ENCODE measurements at regions not wholly inside any gene's neighbourhood (a gene's known extent, or its start where the extent isn't known, plus 50 kb on each side); places are given as distances from the start of the nearest gene placed in this dataset.

- TF ChIP-seq, protein P1, sequence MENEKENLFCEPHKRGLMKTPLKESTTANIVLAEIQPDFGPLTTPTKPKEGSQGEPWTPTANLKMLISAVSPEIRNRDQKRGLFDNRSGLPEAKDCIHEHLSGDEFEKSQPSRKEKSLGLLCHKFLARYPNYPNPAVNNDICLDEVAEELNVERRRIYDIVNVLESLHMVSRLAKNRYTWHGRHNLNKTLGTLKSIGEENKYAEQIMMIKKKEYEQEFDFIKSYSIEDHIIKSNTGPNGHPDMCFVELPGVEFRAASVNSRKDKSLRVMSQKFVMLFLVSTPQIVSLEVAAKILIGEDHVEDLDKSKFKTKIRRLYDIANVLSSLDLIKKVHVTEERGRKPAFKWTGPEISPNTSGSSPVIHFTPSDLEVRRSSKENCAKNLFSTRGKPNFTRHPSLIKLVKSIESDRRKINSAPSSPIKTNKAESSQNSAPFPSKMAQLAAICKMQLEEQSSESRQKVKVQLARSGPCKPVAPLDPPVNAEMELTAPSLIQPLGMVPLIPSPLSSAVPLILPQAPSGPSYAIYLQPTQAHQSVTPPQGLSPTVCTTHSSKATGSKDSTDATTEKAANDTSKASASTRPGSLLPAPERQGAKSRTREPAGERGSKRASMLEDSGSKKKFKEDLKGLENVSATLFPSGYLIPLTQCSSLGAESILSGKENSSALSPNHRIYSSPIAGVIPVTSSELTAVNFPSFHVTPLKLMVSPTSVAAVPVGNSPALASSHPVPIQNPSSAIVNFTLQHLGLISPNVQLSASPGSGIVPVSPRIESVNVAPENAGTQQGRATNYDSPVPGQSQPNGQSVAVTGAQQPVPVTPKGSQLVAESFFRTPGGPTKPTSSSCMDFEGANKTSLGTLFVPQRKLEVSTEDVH (IDR thresholded peaks at IDR 0.05; ENCODE audit: low read depth, partially characterized antibody), result no peak
- no peak for TF ChIP-seq ZBED1 (IDR thresholded peaks at IDR 0.05; ENCODE audit: borderline replicate concordance)
- TF ChIP-seq SPI1 (IDR thresholded peaks at IDR 0.05; ENCODE audit: borderline replicate concordance, insufficient read depth, low read depth, low read length), result no peak
- TF ChIP-seq IRF4 (IDR thresholded peaks at IDR 0.05; ENCODE audit: low read depth, low read length), result no peak
Observed at GRCh38 chr6:114783783-114784182, 441.0 kb upstream of the HS3ST5 start (continued).

DNA sequence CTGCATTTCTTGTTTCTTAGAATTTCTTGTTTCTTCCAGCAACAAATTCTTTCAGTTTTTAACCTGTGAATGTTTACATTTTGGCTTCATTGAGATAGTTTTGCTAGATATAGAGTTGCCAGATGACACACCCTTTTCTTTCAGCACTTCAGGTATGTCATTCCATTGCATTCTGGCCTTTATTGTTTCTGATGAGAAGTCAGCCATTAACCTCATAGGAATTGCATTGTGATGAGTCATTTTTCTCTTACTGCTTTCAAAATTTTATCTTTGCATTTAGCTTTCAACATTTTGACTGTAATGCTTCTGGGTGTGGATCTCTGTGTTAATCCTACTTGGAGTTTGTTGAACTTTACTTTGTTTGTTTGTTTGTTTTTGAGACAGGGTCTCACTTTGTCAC lies 440.3 kb upstream of the HS3ST5 start:
- RAD21 ChIA-PET (ENCODE audit: unreplicated experiment), result no interaction called here
- no peak for ATAC-seq
- in situ Hi-C loops (cut with MboI), result no loop called here

More for the DNA sequence above, 440.3 kb upstream of the HS3ST5 start:
- DNase-seq (ENCODE audit: low read depth, low spot score), result no peak
- BruUV-seq (replicated peaks), result no TSS peak
- H3K79me2 ChIP-seq (ENCODE audit: control insufficient read depth, insufficient read depth, low read length), result no peaks in the 10 kb centered on the region
- H2AFZ ChIP-seq (ENCODE audit: control insufficient read depth, low read depth, low read length), result no peak overlapping the region
- ChIA-PET POLR2A (no interaction called here), SMC1A (ENCODE audit: uncharacterized antibody, unreplicated experiment) (interaction anchor here (0.6 to 1.2 kb wide), 2 partner anchors 9 to 156 kb away, joined by 3 read pairs; no protein-coding TSS in a partner anchor), CTCF (interaction anchor here (1.9 kb wide), 1 partner anchor 43 kb away, joined by 4 read pairs; no protein-coding TSS in a partner anchor)
- no peaks in the 10 kb centered on the region for H4K20me1 ChIP-seq (ENCODE audit: control insufficient read depth, insufficient read depth)
- H3K36me3 ChIP-seq (ENCODE audit: control insufficient read depth in 2 of 2, insufficient read depth in 2 of 2, low read length in 1 of 2), result no peaks in the 10 kb centered on the region
- no peaks in the 10 kb centered on the region for H3K9me3 ChIP-seq (replicated peaks; ENCODE audit: control insufficient read depth, insufficient read depth, low read length)
- no peaks in the 10 kb centered on the region for H3K4me1 ChIP-seq (ENCODE audit: control insufficient read depth, insufficient read depth, low read length)
- no peak for FAIRE-seq
- intact Hi-C loops (cut with micrococcal nuclease; ENCODE audit: unreplicated experiment), result no loop called here
- TF ChIP-seq PBX3 (IDR thresholded peaks at IDR 0.05; ENCODE audit: insufficient replicate concordance, low read depth, low read length) (no peak), CHD4 (IDR thresholded peaks at IDR 0.05) (no peak), RB1 (IDR thresholded peaks at IDR 0.05; ENCODE audit: borderline replicate concordance) (no peak), SMC3 (IDR thresholded peaks at IDR 0.05; ENCODE audit: borderline replicate concordance, low read length) (no peak), KDM1A (IDR thresholded peaks at IDR 0.05; ENCODE audit: borderline replicate concordance) (no peak), TCF3 (IDR thresholded peaks at IDR 0.05; ENCODE audit: borderline replicate concordance, insufficient read depth, low read depth, low read length) (no peak), TARDBP (IDR thresholded peaks at IDR 0.05; ENCODE audit: borderline replicate concordance) (no peak), ZBTB11 (CRISPR knock-in tag; IDR thresholded peaks at IDR 0.05) (no peak), IKZF2 (IDR thresholded peaks at IDR 0.05) (no peak), SMAD1 (IDR thresholded peaks at IDR 0.05; ENCODE audit: low read depth, partially characterized antibody) (no peak), RFX5 (IDR thresholded peaks at IDR 0.05; ENCODE audit: low read depth, low read length) (no peak)
- no peak overlapping the region for H3K27ac ChIP-seq (ENCODE audit: control insufficient read depth, insufficient read depth)
- no peaks in the 10 kb centered on the region for H3K27me3 ChIP-seq (replicated peaks in 1 of 2; ENCODE audit: control insufficient read depth in 2 of 2, insufficient read depth in 2 of 2, low read length in 1 of 2)
- no peak overlapping the region for H3K9ac ChIP-seq (ENCODE audit: control insufficient read depth, insufficient read depth, low read length)
- H3K4me2 ChIP-seq (ENCODE audit: control insufficient read depth, insufficient read depth), result no peak overlapping the region
- no peak overlapping the region for H3K4me3 ChIP-seq
